ENCODE measurements at regions not wholly inside any gene's neighbourhood (a gene's known extent, or its start where the extent isn't known, plus 50 kb on each side); places are given as distances from the start of the nearest gene placed in this dataset.

GRCh38 chr3:67196677-67197076 lies 198.6 kb downstream of the KBTBD8 start:
- H3K4me1 ChIP-seq: no peaks in the 10 kb centered on the region
- peak; percentile 62 for DNase-seq (ENCODE audit: extremely low spot score)
- no peak overlapping the region for H3K27ac ChIP-seq (replicated peaks in 1 of 4)
- H3K4me3 ChIP-seq: no peak overlapping the region
- no peaks in the 10 kb centered on the region for H3K36me3 ChIP-seq
- H3K9me3 ChIP-seq: no peaks in the 10 kb centered on the region
- intact Hi-C loops (cut with DNase I): no loop called here
- H3K27me3 ChIP-seq: no peaks in the 10 kb centered on the region
- 90% methylated on average over 9 of the region's 9 CpGs for WGBS
- TF ChIP-seq POLR2A (IDR thresholded peaks at IDR 0.05; ENCODE audit: low read depth) (no peak), POLR2AphosphoS5 (IDR thresholded peaks at IDR 0.05) (no peak), EP300 (IDR thresholded peaks at IDR 0.05) (no peak)
- TF ChIP-seq, protein P1, sequence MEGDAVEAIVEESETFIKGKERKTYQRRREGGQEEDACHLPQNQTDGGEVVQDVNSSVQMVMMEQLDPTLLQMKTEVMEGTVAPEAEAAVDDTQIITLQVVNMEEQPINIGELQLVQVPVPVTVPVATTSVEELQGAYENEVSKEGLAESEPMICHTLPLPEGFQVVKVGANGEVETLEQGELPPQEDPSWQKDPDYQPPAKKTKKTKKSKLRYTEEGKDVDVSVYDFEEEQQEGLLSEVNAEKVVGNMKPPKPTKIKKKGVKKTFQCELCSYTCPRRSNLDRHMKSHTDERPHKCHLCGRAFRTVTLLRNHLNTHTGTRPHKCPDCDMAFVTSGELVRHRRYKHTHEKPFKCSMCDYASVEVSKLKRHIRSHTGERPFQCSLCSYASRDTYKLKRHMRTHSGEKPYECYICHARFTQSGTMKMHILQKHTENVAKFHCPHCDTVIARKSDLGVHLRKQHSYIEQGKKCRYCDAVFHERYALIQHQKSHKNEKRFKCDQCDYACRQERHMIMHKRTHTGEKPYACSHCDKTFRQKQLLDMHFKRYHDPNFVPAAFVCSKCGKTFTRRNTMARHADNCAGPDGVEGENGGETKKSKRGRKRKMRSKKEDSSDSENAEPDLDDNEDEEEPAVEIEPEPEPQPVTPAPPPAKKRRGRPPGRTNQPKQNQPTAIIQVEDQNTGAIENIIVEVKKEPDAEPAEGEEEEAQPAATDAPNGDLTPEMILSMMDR (IDR thresholded peaks at IDR 0.05): no peak

DNA sequence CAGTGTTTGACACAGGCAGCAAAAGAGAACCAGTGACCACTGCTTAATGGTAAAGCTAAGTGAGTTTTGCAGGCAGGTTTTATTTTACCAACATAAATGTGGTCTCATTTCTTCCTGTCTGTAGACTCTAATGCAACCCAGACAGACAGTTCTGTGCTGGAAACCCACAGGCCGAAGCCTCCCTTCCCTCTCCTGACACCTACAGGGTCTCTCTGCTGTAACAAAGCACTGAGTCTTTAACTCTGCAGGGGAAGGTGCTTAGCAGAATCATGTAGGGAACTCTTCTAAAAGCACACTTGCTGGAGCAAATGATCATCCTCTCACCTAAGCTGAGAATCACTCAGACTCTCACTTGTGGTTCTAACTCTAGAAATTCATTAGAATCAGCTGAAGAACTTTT lies 200.3 kb downstream of the KBTBD8 start:
- H3K27ac ChIP-seq (replicated peaks in 1 of 4): no peak overlapping the region
- TF ChIP-seq EP300 (IDR thresholded peaks at IDR 0.05) (no peak), POLR2AphosphoS5 (IDR thresholded peaks at IDR 0.05) (no peak), POLR2A (IDR thresholded peaks at IDR 0.05; ENCODE audit: low read depth) (no peak)
- TF ChIP-seq, protein P1 (IDR thresholded peaks at IDR 0.05): no peak
- H3K4me1 ChIP-seq: no peaks in the 10 kb centered on the region
- no peaks in the 10 kb centered on the region for H3K36me3 ChIP-seq
- DNase-seq (ENCODE audit: extremely low spot score): no peak
- no peaks in the 10 kb centered on the region for H3K27me3 ChIP-seq
- intact Hi-C loops (cut with DNase I): no loop called here
- no peaks in the 10 kb centered on the region for H3K9me3 ChIP-seq
- H3K4me3 ChIP-seq: no peak overlapping the region
- 100% methylated on average over 1 of the region's 1 CpG for WGBS

- no peaks in the 10 kb centered on the region for H3K36me3 ChIP-seq
- H3K27ac ChIP-seq (replicated peaks in 1 of 4): no peak overlapping the region
- no peaks in the 10 kb centered on the region for H3K27me3 ChIP-seq
- no peak for DNase-seq (ENCODE audit: extremely low spot score)
- intact Hi-C loops (cut with DNase I): no loop called here
- H3K4me3 ChIP-seq: no peak overlapping the region
- no peaks in the 10 kb centered on the region for H3K9me3 ChIP-seq
- TF ChIP-seq POLR2A (IDR thresholded peaks at IDR 0.05; ENCODE audit: low read depth) (no peak), POLR2AphosphoS5 (IDR thresholded peaks at IDR 0.05) (no peak), EP300 (IDR thresholded peaks at IDR 0.05) (no peak)
- TF ChIP-seq, protein P1 (IDR thresholded peaks at IDR 0.05): no peak
- H3K4me1 ChIP-seq: no peaks in the 10 kb centered on the region
Measured at GRCh38 chr3:67200618-67201017, 202.5 kb downstream of the KBTBD8 start.

GRCh38 chr3:67201026-67201425 lies 202.9 kb downstream of the KBTBD8 start:
- no peak overlapping the region for H3K4me3 ChIP-seq
- intact Hi-C loops (cut with DNase I): no loop called here
- no peaks in the 10 kb centered on the region for H3K27me3 ChIP-seq
- TF ChIP-seq EP300 (IDR thresholded peaks at IDR 0.05): no peak
- TF ChIP-seq, protein P1 (IDR thresholded peaks at IDR 0.05): no peak
- TF ChIP-seq POLR2AphosphoS5 (IDR thresholded peaks at IDR 0.05): no peak
- no peak for TF ChIP-seq POLR2A (IDR thresholded peaks at IDR 0.05; ENCODE audit: low read depth)
- H3K36me3 ChIP-seq: no peaks in the 10 kb centered on the region
- no peaks in the 10 kb centered on the region for H3K9me3 ChIP-seq
- WGBS: 82% methylated on average over 2 of the region's 2 CpGs
- no peaks in the 10 kb centered on the region for H3K4me1 ChIP-seq
- H3K27ac ChIP-seq (replicated peaks in 1 of 4): no peak overlapping the region
- DNase-seq (ENCODE audit: extremely low spot score): no peak

- TF ChIP-seq POLR2A (IDR thresholded peaks at IDR 0.05; ENCODE audit: low read depth): no peak
- TF ChIP-seq, protein P1 (IDR thresholded peaks at IDR 0.05): no peak
- TF ChIP-seq EP300 (IDR thresholded peaks at IDR 0.05): no peak
- TF ChIP-seq POLR2AphosphoS5 (IDR thresholded peaks at IDR 0.05): no peak
- no peak overlapping the region for H3K27ac ChIP-seq (replicated peaks in 1 of 4)
- no peaks in the 10 kb centered on the region for H3K4me1 ChIP-seq
- 59% methylated on average over 3 of the region's 3 CpGs for WGBS
- no peaks in the 10 kb centered on the region for H3K9me3 ChIP-seq
- no peaks in the 10 kb centered on the region for H3K27me3 ChIP-seq
- no peaks in the 10 kb centered on the region for H3K36me3 ChIP-seq
- no peak overlapping the region for H3K4me3 ChIP-seq
- DNase-seq (ENCODE audit: extremely low spot score): no peak
- intact Hi-C loops (cut with DNase I): no loop called here
Measured at GRCh38 chr3:67202053-67202452, 203.9 kb downstream of the KBTBD8 start.
